Hepatic stellate cell (primary cell): ENCODE measurements at regions not wholly inside any gene's neighbourhood (a gene's known extent, or its start where the extent isn't known, plus 50 kb on each side); places are given as distances from the start of the nearest gene placed in this dataset.

Source experiments
- DNase-seq: peaks from one replicate; pipeline ENCODE4 v3.0.0; 2011; ENCODE audit warnings: low spot score

GRCh38 chr5:175243441-175243840 lies 200.5 kb downstream of the DRD1 start:
- DNase-seq, result no peak

GRCh38 chr5:175242207-175242606 lies 201.8 kb downstream of the DRD1 start:
- no peak for DNase-seq

- DNase-seq, result no peak
Observed at GRCh38 chr5:175238326-175238725, 205.7 kb downstream of the DRD1 start.

GRCh38 chr5:175236176-175236575 lies 207.8 kb downstream of the DRD1 start:
- DNase-seq, result no peak

GRCh38 chr5:175235251-175235960 lies 208.6 kb downstream of the DRD1 start:
- DNase-seq, result no peak

- no peak for DNase-seq
Observed at GRCh38 chr5:175230299-175230698, 213.7 kb downstream of the DRD1 start.

GRCh38 chr5:175226506-175226905 lies 217.5 kb downstream of the DRD1 start:
- DNase-seq, result no peak

GRCh38 chr5:175223291-175223690 lies 220.7 kb downstream of the DRD1 start:
- no peak for DNase-seq

GRCh38 chr5:175222621-175223020 lies 221.4 kb downstream of the DRD1 start:
- DNase-seq, result no peak

- DNase-seq, result no peak
Observed at GRCh38 chr5:175220549-175220948, 223.4 kb downstream of the DRD1 start.

GRCh38 chr5:175219366-175219765 lies 224.6 kb downstream of the DRD1 start:
- no peak for DNase-seq

- DNase-seq, result no peak
Observed at GRCh38 chr5:175216991-175217390, 227.0 kb downstream of the DRD1 start.

GRCh38 chr5:175215906-175216305 lies 228.1 kb downstream of the DRD1 start:
- DNase-seq, result no peak

GRCh38 chr5:175214152-175214551 lies 229.8 kb downstream of the DRD1 start:
- DNase-seq, result peak; percentile 42

GRCh38 chr5:175211956-175212756 lies 231.8 kb downstream of the DRD1 start:
- DNase-seq, result no peak

GRCh38 chr5:175207321-175208040 lies 236.5 kb downstream of the DRD1 start:
- DNase-seq, result no peak

- no peak for DNase-seq
Observed at GRCh38 chr5:175206669-175207068, 237.3 kb downstream of the DRD1 start.

GRCh38 chr5:175202463-175203068 lies 241.4 kb downstream of the DRD1 start:
- DNase-seq, result no peak

GRCh38 chr5:175201393-175201792 lies 242.6 kb downstream of the DRD1 start:
- no peak for DNase-seq

- no peak for DNase-seq
Observed at GRCh38 chr5:175195698-175196656, 248.0 kb downstream of the DRD1 start.

- no peak for DNase-seq
Observed at GRCh38 chr5:175181331-175181730, 262.7 kb downstream of the DRD1 start.
